Epithelial cell of prostate (primary cell): ENCODE measurements at regions not wholly inside any gene's neighbourhood (a gene's known extent, or its start where the extent isn't known, plus 50 kb on each side); places are given as distances from the start of the nearest gene placed in this dataset.

Experiments
- DNase-seq: peaks from one replicate; pipeline ENCODE4 v3.0.0-alpha.2; 2011; ENCODE audit warnings: low read depth, low spot score
- H3K27ac ChIP-seq: fragments of 450-650 bp; 2 replicates; pipeline ENCODE4 v1.5.1; 2017; ENCODE audit warnings: mild to moderate bottlenecking

GRCh38 chr6:137745321-137745720 lies 121.7 kb upstream of the TNFAIP3 start:
- DNase-seq = no peak
- H3K27ac ChIP-seq = peak overlapping the region; percentile 15

GRCh38 chr6:137746264-137746663 lies 120.8 kb upstream of the TNFAIP3 start:
- no peak overlapping the region for H3K27ac ChIP-seq
- no peak for DNase-seq

- H3K27ac ChIP-seq = peak overlapping the region; percentile 45
- DNase-seq = no peak
Measured at GRCh38 chr6:137749696-137750211, 117.3 kb upstream of the TNFAIP3 start.

- peak overlapping the region; percentile 45 for H3K27ac ChIP-seq
- no peak for DNase-seq
Measured at GRCh38 chr6:137750297-137750696, 116.8 kb upstream of the TNFAIP3 start.

- no peak for DNase-seq
- H3K27ac ChIP-seq = no peak overlapping the region
Measured at GRCh38 chr6:137751768-137752560, 115.1 kb upstream of the TNFAIP3 start.

- no peak for DNase-seq
- no peak overlapping the region for H3K27ac ChIP-seq
Measured at GRCh38 chr6:137754366-137754765, 112.7 kb upstream of the TNFAIP3 start.

- no peak for DNase-seq
Measured at GRCh38 chr6:137754866-137755265, 112.2 kb upstream of the TNFAIP3 start.

GRCh38 chr6:137755284-137755683 lies 111.8 kb upstream of the TNFAIP3 start:
- no peak for DNase-seq
- no peak overlapping the region for H3K27ac ChIP-seq

More at GRCh38 chr6:137754866-137755265, 112.2 kb upstream of the TNFAIP3 start:
- H3K27ac ChIP-seq = no peak overlapping the region

GRCh38 chr6:137756788-137757187 lies 110.3 kb upstream of the TNFAIP3 start:
- DNase-seq = no peak

GRCh38 chr6:137758661-137759060 lies 108.4 kb upstream of the TNFAIP3 start:
- no peak for DNase-seq
- no peak overlapping the region for H3K27ac ChIP-seq

More at GRCh38 chr6:137756788-137757187, 110.3 kb upstream of the TNFAIP3 start:
- no peak overlapping the region for H3K27ac ChIP-seq

GRCh38 chr6:137759624-137760023 lies 107.4 kb upstream of the TNFAIP3 start:
- H3K27ac ChIP-seq = no peak overlapping the region
- DNase-seq = no peak

- no peak overlapping the region for H3K27ac ChIP-seq
- no peak for DNase-seq
Measured at GRCh38 chr6:137761072-137761471, 106.0 kb upstream of the TNFAIP3 start.

- no peak for DNase-seq
Measured at GRCh38 chr6:137761487-137761886, 105.6 kb upstream of the TNFAIP3 start.

GRCh38 chr6:137762168-137763090 lies 104.6 kb upstream of the TNFAIP3 start:
- DNase-seq = no peak
- H3K27ac ChIP-seq = peak overlapping the region; percentile 98

More at GRCh38 chr6:137761487-137761886, 105.6 kb upstream of the TNFAIP3 start:
- no peak overlapping the region for H3K27ac ChIP-seq

GRCh38 chr6:137763436-137763835 lies 103.6 kb upstream of the TNFAIP3 start:
- H3K27ac ChIP-seq = peak overlapping the region; percentile 98

GRCh38 chr6:137763886-137764285 lies 103.2 kb upstream of the TNFAIP3 start:
- no peak for DNase-seq
- H3K27ac ChIP-seq = peak overlapping the region; percentile 98

More at GRCh38 chr6:137763436-137763835, 103.6 kb upstream of the TNFAIP3 start:
- no peak for DNase-seq

GRCh38 chr6:137764464-137764863 lies 102.6 kb upstream of the TNFAIP3 start:
- H3K27ac ChIP-seq = peak overlapping the region; percentile 98
- peak; percentile 89 for DNase-seq

GRCh38 chr6:137765059-137765458 lies 102.0 kb upstream of the TNFAIP3 start:
- peak overlapping the region; percentile 98 for H3K27ac ChIP-seq

GRCh38 chr6:137766596-137767370 lies 100.3 kb upstream of the TNFAIP3 start:
- DNase-seq = no peak
- peak overlapping the region; percentile 98 for H3K27ac ChIP-seq

More at GRCh38 chr6:137765059-137765458, 102.0 kb upstream of the TNFAIP3 start:
- no peak for DNase-seq

GRCh38 chr6:137767465-137767864 lies 99.6 kb upstream of the TNFAIP3 start:
- peak overlapping the region; percentile 45 for H3K27ac ChIP-seq
- DNase-seq = no peak
